ENCODE measurements at regions not wholly inside any gene's neighbourhood (a gene's known extent, or its start where the extent isn't known, plus 50 kb on each side); places are given as distances from the start of the nearest gene placed in this dataset.

DNA sequence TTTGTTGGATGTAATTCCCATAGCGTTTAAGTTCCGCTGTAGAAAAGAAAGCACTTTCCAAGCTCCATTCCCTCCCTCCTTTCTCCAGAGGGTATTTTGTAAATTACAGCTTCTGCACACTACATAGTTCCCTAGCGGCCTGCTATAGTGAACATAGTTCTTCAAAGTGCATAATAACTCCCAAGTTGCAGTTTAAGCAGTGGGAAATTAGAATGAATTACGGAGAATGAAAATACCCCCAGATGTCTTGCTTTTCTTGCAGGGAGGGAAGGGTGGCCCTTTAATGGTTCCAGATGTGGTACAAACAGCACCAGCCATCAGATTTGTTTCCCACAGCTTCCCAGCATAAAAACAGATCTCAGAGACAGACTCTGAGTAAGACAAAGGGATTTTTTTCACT is 893.9 kb downstream of the SUCLG1 start:
- no peak for DNase-seq (ENCODE audit: low read depth)

DNA sequence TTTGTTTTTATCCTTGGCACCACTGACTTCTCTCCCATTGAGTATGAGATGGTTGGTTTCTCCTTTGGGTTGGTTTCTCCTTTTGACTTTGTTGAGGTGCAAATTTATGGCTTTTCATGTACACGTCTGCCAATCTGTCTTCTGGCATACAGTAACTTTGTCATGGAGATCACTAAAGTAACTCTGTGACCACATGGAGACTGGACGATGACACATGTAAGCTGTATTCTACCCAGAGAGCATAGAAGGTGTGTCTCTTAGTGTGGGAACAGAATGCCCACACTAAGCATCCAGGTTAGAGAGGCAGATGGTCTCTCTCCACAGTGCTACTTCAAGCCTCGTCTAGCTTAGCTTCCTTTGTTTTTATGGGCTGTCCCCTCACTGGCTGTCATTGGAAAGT is 897.5 kb downstream of the SUCLG1 start:
- DNase-seq (ENCODE audit: low read depth) = no peak

- no peak for DNase-seq (ENCODE audit: low read depth)
Measured at GRCh38 chr2:83536556-83536955, 922.5 kb downstream of the SUCLG1 start.

GRCh38 chr2:83534416-83534815 is 924.7 kb downstream of the SUCLG1 start:
- no peak for DNase-seq (ENCODE audit: low read depth)

DNA sequence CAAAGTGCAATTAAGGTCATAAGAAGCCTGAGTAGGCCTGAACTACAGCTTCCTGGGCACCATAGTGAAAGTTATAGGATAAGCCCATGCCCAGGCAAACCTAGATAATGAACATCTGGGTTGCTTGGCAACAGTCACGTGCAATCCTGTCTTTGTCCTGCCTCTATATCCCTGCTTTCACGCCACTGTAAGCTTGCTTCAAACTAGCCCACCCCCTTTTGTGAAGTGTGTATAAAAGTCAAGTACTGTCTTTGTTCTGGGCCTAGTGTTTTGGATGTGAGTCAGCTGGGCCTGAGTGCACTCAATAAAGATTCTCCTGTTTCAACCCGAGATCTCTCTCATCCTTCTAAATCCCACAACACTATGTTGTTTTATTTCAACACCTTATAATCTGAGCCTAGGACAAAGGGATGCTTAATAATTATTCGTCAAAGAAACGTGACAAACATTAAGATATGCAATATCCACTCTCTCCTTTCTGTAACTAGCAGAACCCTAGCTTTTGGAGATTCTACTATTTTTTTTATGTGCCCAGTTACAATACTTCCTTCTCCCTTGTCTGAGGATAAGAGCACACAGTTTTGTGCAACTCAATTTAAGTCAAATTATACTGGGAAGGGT is 927.8 kb downstream of the SUCLG1 start:
- no peak for DNase-seq (ENCODE audit: low read depth)

DNA sequence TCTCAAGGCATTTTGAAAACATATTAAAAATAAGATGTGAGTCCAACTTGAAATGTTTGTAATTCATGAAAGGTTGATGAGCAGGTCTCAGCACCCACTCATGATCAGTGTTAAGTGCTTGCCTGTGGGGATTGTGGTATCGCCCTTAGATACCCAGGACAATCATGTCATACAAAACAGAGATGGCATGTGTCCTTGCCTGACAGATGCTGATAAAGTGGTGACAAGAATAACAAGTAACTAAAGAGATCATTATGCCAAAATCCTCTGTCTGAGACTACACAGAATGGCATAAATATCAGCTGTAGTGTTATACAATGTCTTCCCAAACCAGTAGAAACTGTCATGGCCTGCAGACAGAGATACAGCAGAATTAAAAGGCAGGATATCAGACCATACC is 930.3 kb downstream of the SUCLG1 start:
- DNase-seq (ENCODE audit: low read depth) = no peak

DNA sequence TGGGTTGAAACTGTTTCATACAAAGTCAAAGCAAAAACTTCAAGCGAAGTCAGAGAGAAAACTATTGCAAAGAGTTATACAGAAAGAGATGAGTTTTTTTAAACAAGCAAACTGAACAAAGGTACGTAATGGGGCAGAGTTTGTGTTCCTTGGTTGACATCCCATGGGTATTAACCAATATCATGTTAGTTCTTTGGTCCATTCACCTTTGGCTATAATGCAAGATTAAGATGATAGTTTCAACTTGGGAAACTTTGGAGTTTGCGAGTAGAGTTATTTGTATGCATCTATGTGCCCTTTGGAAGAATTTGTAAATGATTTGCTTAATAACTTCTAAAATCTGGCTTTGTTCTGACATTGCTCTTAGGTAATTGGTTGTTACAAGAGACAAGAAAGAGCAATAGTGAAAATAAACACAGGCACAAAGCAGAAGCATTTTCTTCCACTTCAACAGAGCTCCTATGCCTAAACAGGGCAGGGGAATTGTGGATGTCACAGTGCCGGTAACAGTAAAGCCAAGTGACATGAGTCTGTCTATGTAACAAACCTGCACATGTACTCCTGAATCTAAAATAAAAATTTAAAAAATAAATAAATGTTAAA is 936.1 kb downstream of the SUCLG1 start:
- no peak for DNase-seq (ENCODE audit: low read depth)

DNA sequence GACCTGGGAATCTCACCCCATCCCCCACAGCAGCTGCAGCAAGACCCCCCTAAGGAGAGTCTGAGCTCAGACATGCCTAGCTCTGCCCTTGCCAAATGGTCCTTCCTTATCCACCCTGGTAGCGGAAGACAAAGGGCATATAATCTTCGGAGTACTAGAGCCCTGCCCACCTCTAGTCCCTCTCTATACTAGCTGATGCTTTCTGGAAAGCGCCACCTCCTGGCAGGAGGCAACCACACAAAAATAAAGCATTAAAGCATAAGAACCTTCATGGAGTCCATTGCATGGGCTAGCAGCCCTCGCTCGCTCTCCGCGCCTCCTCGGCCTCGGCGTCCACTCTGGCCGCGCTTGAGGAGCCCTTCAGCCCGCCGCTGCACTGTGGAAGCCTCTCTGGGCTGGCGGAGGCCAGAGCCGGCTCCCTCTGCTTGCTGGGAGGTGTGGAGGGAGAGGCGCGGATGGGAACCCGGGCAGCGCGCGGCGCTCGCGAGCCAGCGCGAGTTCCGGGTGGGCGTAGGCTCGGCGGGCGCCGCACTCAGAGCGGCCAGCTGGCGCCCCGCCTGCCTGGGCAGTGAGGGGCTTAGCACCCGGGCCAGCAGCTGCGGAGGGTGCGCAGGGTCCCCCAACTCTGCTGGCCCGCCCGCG is 941.2 kb downstream of the SUCLG1 start:
- no peak for DNase-seq (ENCODE audit: low read depth)

- no peak for DNase-seq (ENCODE audit: low read depth)
Measured at GRCh38 chr2:83516503-83516902, 942.6 kb downstream of the SUCLG1 start.

- DNase-seq (ENCODE audit: low read depth) = no peak
Measured at GRCh38 chr2:83487451-83487850, 971.6 kb downstream of the SUCLG1 start.

GRCh38 chr2:83481436-83481835 is 977.6 kb downstream of the SUCLG1 start:
- no peak for DNase-seq (ENCODE audit: low read depth)

DNA sequence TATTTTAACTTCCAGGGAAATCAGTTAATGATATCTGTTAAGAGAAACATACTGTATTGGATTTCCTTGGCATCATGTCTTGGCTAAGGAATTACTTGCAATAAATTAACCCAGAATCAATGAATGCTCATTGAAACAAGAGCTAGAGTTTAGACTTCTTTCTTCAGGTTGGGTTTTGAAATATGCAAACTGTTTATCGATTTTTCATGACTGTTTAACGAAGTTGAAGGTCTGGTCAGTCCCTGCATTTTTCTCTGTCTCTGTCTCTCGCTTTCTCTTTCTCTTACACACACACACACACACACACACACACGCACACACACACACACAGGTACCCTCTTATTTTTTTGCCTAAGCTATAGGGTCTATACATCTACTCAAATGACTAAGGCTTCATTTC is 981.0 kb downstream of the SUCLG1 start:
- DNase-seq (ENCODE audit: low read depth) = no peak

- no peak for DNase-seq (ENCODE audit: low read depth)
Measured at GRCh38 chr2:83475371-83475770, 983.7 kb downstream of the SUCLG1 start.

DNA sequence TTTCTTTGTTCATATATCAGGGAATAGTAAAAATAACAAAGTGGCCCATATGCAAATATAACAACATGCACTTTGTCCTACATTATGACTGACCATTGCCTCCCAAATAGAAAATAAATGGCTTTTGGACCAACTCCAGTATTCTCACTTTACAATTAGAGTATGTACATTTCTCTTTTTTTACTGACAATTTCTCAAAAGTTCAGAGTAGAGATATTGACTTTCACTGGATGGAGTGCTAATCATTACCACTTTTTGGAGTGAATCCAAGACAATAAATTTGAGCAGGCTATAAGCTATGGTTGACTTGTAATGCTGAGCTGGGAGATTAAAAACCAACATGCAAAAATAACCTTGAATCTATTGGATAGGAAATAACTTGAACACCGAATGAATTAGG is 987.4 kb downstream of the SUCLG1 start:
- DNase-seq (ENCODE audit: low read depth) = no peak

GRCh38 chr2:83470928-83471327 is 988.2 kb downstream of the SUCLG1 start:
- DNase-seq (ENCODE audit: low read depth) = no peak

DNA sequence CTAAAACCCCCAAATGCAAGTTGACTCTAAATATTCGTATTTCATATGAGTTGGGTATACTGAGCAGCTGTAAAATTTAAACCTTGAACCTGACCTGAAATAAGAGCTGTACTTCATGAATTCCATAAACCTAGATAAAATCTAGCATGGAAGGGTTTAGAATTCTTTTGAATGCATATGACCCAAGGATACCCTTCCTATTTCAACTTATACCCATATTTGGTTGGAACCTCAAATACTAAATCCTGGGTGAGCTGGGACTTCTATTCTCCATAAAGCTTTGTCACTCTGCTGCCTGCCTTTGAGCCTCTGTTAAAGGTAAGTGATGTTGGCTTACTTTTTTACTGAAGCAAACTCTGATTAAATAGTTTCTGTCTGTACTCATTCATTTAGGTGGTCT is 994.6 kb downstream of the SUCLG1 start:
- DNase-seq (ENCODE audit: low read depth) = no peak

GRCh38 chr2:83462881-83463280 is 996.2 kb downstream of the SUCLG1 start:
- no peak for DNase-seq (ENCODE audit: low read depth)

- DNase-seq (ENCODE audit: low read depth) = no peak
Measured at GRCh38 chr2:83461135-83461534, 997.9 kb downstream of the SUCLG1 start.

DNA sequence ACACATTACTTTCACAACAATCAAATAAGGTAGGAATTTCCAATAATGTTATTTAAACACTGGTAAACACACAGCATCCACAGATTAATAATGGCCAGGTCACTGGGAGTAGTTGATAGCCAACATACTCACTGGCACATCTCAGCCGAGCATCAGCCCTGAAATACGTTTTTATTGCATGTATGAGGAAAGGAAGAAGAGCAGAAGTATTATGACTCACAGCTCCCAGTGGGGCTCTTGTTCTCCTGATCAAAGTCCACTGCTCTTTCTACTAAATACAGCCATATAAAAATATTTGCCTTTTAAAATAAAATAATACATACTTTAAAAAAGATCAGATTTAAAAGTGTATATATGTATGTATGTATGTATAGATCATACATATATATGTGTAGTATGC is 999.6 kb downstream of the SUCLG1 start:
- DNase-seq (ENCODE audit: low read depth) = no peak

- DNase-seq (ENCODE audit: low read depth) = no peak
Measured at GRCh38 chr2:83435989-83436388, 1023.1 kb downstream of the SUCLG1 start.

GRCh38 chr2:83420993-83421392 is 1038.1 kb downstream of the SUCLG1 start:
- DNase-seq (ENCODE audit: low read depth) = no peak

DNA sequence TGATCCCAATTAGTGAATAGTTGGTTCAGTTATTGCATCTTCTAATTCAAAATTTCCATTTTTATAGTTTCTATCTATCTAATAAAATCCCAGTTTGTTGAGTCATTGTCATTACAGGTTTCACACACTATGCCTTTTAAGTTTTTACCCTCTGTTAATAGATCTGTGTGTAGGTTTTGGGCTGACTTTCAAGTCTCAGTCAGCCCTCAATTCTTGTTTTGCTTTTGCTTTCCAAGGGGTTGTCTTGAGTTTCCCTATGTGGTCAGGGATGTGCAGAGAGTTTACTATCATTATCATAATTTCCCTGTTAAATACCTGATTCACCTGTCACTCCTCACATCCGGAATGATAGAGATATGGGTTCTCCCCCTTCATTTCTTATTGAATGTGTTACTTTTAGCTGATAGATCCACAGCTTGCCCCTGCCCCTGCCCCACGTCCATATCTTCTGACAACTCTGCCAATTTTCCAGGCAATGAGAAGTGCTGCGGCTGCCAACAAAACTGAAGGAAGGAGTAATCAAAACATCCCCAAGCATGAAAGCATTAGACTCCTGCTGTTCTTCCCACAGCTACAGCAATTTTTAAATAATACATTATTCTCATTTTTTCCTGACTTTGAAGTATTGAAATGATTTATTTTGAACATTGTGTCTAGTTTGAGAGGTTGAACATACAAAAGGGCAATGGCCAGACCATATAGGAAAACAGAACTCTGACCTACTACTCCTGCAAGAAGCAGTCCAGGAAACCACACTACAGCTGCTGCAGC is 1064.8 kb downstream of the SUCLG1 start:
- no peak for DNase-seq (ENCODE audit: low read depth)

DNA sequence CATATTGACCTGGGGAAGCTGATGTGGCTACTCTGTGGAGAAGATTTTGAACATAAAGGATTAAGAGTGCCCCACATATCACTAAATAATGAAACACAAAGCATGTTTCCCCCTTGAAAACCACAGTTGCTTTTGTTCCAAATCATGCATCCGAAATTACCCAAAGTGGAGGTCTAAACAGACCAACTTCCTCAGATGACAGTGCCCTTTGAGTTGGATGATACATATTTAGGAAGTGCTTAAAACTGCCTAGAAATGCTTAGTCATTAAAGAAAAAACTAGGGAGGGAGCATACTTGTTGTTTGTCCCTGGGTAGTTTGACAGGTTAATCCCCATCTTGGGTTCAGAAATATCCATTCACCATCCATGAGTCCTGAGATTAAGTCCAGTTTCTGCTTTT is 1070.3 kb downstream of the SUCLG1 start:
- DNase-seq (ENCODE audit: low read depth) = no peak
